H9 (cell line): ENCODE measurements at regions not wholly inside any gene's neighbourhood (a gene's known extent, or its start where the extent isn't known, plus 50 kb on each side); places are given as distances from the start of the nearest gene placed in this dataset.

Source experiments
- DNase-seq: peaks from one replicate; pipeline ENCODE4 v3.0.0-alpha.2; 2017
- H2AFZ ChIP-seq: one replicate; pipeline ENCODE4 v1.6.1; 2013; ENCODE audit warnings: mild to moderate bottlenecking, low read length, control low read depth, moderate library complexity
- H2AK5ac ChIP-seq: 2 replicates; pipeline ENCODE4 v1.6.1; 2013; ENCODE audit warnings: low read length, control low read depth, mixed read lengths; ENCODE audit not compliant: insufficient read length
- H2BK120ac ChIP-seq: one replicate; pipeline ENCODE4 v1.6.1; 2013; ENCODE audit warnings: low read depth, mild to moderate bottlenecking, low read length, control low read depth, inconsistent platforms; ENCODE audit not compliant: poor library complexity, severe bottlenecking
- H2BK12ac ChIP-seq: 2 replicates; pipeline ENCODE4 v1.6.1; 2013; ENCODE audit warnings: low read length, control low read depth, mixed read lengths, low read depth; ENCODE audit not compliant: insufficient read length
- H2BK15ac ChIP-seq: 2 replicates; pipeline ENCODE4 v1.6.1; 2013; ENCODE audit warnings: low read depth, low read length, control low read depth
- H2BK20ac ChIP-seq: one replicate; pipeline ENCODE4 v1.6.1; 2013; ENCODE audit warnings: low read depth, mild to moderate bottlenecking, low read length, control low read depth, inconsistent platforms; ENCODE audit not compliant: poor library complexity, severe bottlenecking
- H2BK5ac ChIP-seq: 2 replicates; pipeline ENCODE4 v1.6.1; 2013; ENCODE audit warnings: low read length, control low read depth, mixed read lengths; ENCODE audit not compliant: insufficient read length
- H3K14ac ChIP-seq: 2 replicates; pipeline ENCODE4 v1.6.1; 2013; ENCODE audit warnings: low read length, control low read depth; ENCODE audit not compliant: insufficient read depth
- H3K18ac ChIP-seq: 2 replicates; pipeline ENCODE4 v1.6.1; 2013; ENCODE audit warnings: low read depth, mild to moderate bottlenecking, mixed read lengths, low read length, control low read depth; ENCODE audit not compliant: insufficient read length
- H3K23ac ChIP-seq: 2 replicates; pipeline ENCODE4 v1.6.1; 2013; ENCODE audit warnings: low read length, control low read depth, mixed read lengths, low read depth; ENCODE audit not compliant: insufficient read length
- H3K23me2 ChIP-seq: 2 replicates; pipeline ENCODE4 v1.6.1; 2013; ENCODE audit warnings: low read depth, mild to moderate bottlenecking, mixed read lengths, low read length, control low read depth; ENCODE audit not compliant: insufficient read length, poor library complexity, severe bottlenecking
- H3K27ac ChIP-seq: 2 replicates; pipeline ENCODE4 v1.5.1; 2013; ENCODE audit warnings: low read length, control low read depth, mixed read lengths, low read depth; ENCODE audit not compliant: insufficient read length
- H3K27me3 ChIP-seq: 2 replicates; pipeline ENCODE4 v1.6.1; 2013; ENCODE audit warnings: low read length, control low read depth, inconsistent platforms; ENCODE audit not compliant: insufficient read depth
- H3K4ac ChIP-seq: 2 replicates; pipeline ENCODE4 v1.6.1; 2013; ENCODE audit warnings: low read depth, mild to moderate bottlenecking, control low read depth, inconsistent platforms, low read length, moderate library complexity
- H3K4me1 ChIP-seq: 2 replicates; pipeline ENCODE4 v1.6.1; 2013; ENCODE audit warnings: low read length, control low read depth, inconsistent platforms; ENCODE audit not compliant: insufficient read depth
- H3K4me2 ChIP-seq: 2 replicates; pipeline ENCODE4 v1.6.1; 2013; ENCODE audit warnings: low read length, control low read depth, mixed read lengths; ENCODE audit not compliant: insufficient read length, insufficient read depth
- H3K56ac ChIP-seq: 2 replicates; pipeline ENCODE4 v1.6.1; 2013; ENCODE audit warnings: low read depth, mild to moderate bottlenecking, mixed read lengths, low read length, control low read depth; ENCODE audit not compliant: insufficient read length
- H3K79me1 ChIP-seq: 2 replicates; pipeline ENCODE4 v1.6.1; 2013; ENCODE audit warnings: low read depth, mild to moderate bottlenecking, moderate library complexity, low read length, control low read depth, inconsistent platforms; ENCODE audit not compliant: insufficient read depth, poor library complexity, severe bottlenecking
- H3K79me2 ChIP-seq: 2 replicates; pipeline ENCODE4 v1.6.1; 2013; ENCODE audit warnings: low read length, control low read depth, inconsistent platforms; ENCODE audit not compliant: insufficient read depth
- H3K9ac ChIP-seq: 2 replicates; pipeline ENCODE4 v1.6.1; 2013; ENCODE audit warnings: low read length, control low read depth, mixed read lengths; ENCODE audit not compliant: insufficient read length; ENCODE audit errors: extremely low read depth
- H3K9me3 ChIP-seq: one replicate; pipeline ENCODE4 v1.6.1; 2013; ENCODE audit warnings: low read depth, low read length, inconsistent platforms; ENCODE audit not compliant: control insufficient read depth
- H3T11ph ChIP-seq: one replicate; pipeline ENCODE4 v1.6.1; 2013; ENCODE audit warnings: mild to moderate bottlenecking, low read length, control low read depth, inconsistent platforms
- H4K20me1 ChIP-seq: one replicate; pipeline ENCODE4 v1.6.1; 2013; ENCODE audit not compliant: control insufficient read depth, insufficient read length, insufficient read depth
- H4K5ac ChIP-seq: 2 replicates; pipeline ENCODE4 v1.6.1; 2013; ENCODE audit warnings: low read depth, mild to moderate bottlenecking, mixed read lengths, low read length, control low read depth; ENCODE audit not compliant: insufficient read length
- H4K8ac ChIP-seq: replicated peaks from 2 replicates; pipeline ENCODE4 v1.6.1; 2013; ENCODE audit warnings: low read length, control low read depth, mixed read lengths, low read depth; ENCODE audit not compliant: insufficient read length
- H4K91ac ChIP-seq: 2 replicates; pipeline ENCODE4 v1.6.1; 2013; ENCODE audit warnings: low read depth, mild to moderate bottlenecking, moderate library complexity, mixed read lengths, low read length, control low read depth; ENCODE audit not compliant: insufficient read length
- H3K27ac Mint-ChIP-seq, 3 experiments: 2 replicates in 2 of 3; 3 replicates in 1 of 3; pipeline ENCODE4 v1.8.0; 2020 to 2021; ENCODE audit warnings: mixed read lengths in 3 of 3, mild to moderate bottlenecking in 1 of 3, moderate library complexity in 1 of 3
- H3K27me3 Mint-ChIP-seq: 2 replicates; pipeline ENCODE4 v1.8.0; 2021; ENCODE audit warnings: low read depth, mild to moderate bottlenecking, moderate library complexity, mixed read lengths
- H3K36me3 Mint-ChIP-seq, 3 experiments: 2 replicates in 2 of 3; 3 replicates in 1 of 3; pipeline ENCODE4 v1.8.0; 2020 to 2021; ENCODE audit warnings: low read depth in 3 of 3, mixed read lengths in 3 of 3; ENCODE audit not compliant: insufficient read depth in 1 of 3
- H3K4me1 Mint-ChIP-seq, 2 experiments: 2 replicates each; pipeline ENCODE4 v1.8.0; 2020; ENCODE audit warnings: mixed read lengths in 2 of 2
- H3K4me3 Mint-ChIP-seq, 2 experiments: 2 replicates in 1 of 2; 3 replicates in 1 of 2; pipeline ENCODE4 v1.8.0; 2020 to 2021; ENCODE audit warnings: mild to moderate bottlenecking in 2 of 2, mixed read lengths in 2 of 2, moderate library complexity in 1 of 2
- H3K9me3 Mint-ChIP-seq, 2 experiments: 2 replicates in 1 of 2; 3 replicates in 1 of 2; pipeline ENCODE4 v1.8.0; 2020; ENCODE audit warnings: mild to moderate bottlenecking in 2 of 2, mixed read lengths in 2 of 2, moderate library complexity in 1 of 2
- WGBS: extraction: QIAGEN DNeasy Blood & Tissue Kit; methylation state at CpG from one replicate; pipeline ENCODE4 v1.1.7; 2013; ENCODE audit warnings: missing lambda C conversion rate, low lambda C conversion rate, mixed read lengths; ENCODE audit not compliant: insufficient read length; ENCODE audit errors: extremely low coverage; 5-methylcytosine and 5-hydroxymethylcytosine counted together
- TF ChIP-seq, protein P1 (sequence below): fragments of 200-600 bp; sonication (generic); conservative IDR thresholded peaks from 3 replicates; pipeline ENCODE4 v1.8.0; 2021; ENCODE audit warnings: antibody characterized with exemption, mild to moderate bottlenecking

GRCh38 chr9:96117398-96118080, 184.4 kb downstream of the HSD17B3 start:
- no peak overlapping the region for H2AFZ ChIP-seq

More at GRCh38 chr9:96117398-96118080, 184.4 kb downstream of the HSD17B3 start:
- no peak overlapping the region for H3K4me2 ChIP-seq
- H3K4ac ChIP-seq = no peak overlapping the region
- Mint-ChIP-seq H3K9me3 (peaks cover 28 to 34% of the 10 kb centered on the region in 2 experiments), H3K4me1 (peaks cover 9 to 13% of the 10 kb centered on the region in 2 experiments), H3K36me3 (peaks cover 5 to 32% (median 8%) of the 10 kb centered on the region in 3 experiments; a peak in 6 of 7 replicates), H3K4me3 (no peak overlapping the region), H3K27me3 (peaks cover 4% of the 10 kb centered on the region; the same call in 1 of the 2 replicates), H3K27ac (no peak overlapping the region)
- WGBS = no CpG with 5 or more reads among the region's 6 CpGs
- DNase-seq = no peak
- no peak overlapping the region for H3K14ac ChIP-seq
- no peak overlapping the region for H2BK120ac ChIP-seq
- no peaks in the 10 kb centered on the region for H3K9me3 ChIP-seq
- no peak overlapping the region for H4K91ac ChIP-seq
- H2BK12ac ChIP-seq = no peak overlapping the region
- H3K18ac ChIP-seq = no peak overlapping the region
- TF ChIP-seq, protein P1, sequence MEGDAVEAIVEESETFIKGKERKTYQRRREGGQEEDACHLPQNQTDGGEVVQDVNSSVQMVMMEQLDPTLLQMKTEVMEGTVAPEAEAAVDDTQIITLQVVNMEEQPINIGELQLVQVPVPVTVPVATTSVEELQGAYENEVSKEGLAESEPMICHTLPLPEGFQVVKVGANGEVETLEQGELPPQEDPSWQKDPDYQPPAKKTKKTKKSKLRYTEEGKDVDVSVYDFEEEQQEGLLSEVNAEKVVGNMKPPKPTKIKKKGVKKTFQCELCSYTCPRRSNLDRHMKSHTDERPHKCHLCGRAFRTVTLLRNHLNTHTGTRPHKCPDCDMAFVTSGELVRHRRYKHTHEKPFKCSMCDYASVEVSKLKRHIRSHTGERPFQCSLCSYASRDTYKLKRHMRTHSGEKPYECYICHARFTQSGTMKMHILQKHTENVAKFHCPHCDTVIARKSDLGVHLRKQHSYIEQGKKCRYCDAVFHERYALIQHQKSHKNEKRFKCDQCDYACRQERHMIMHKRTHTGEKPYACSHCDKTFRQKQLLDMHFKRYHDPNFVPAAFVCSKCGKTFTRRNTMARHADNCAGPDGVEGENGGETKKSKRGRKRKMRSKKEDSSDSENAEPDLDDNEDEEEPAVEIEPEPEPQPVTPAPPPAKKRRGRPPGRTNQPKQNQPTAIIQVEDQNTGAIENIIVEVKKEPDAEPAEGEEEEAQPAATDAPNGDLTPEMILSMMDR = no peak
- no peak overlapping the region for H4K8ac ChIP-seq
- no peak overlapping the region for H2AK5ac ChIP-seq
- no peak overlapping the region for H3K56ac ChIP-seq
- no peaks in the 10 kb centered on the region for H3K4me1 ChIP-seq
- no peaks in the 10 kb centered on the region for H4K20me1 ChIP-seq
- no peaks in the 10 kb centered on the region for H3K23me2 ChIP-seq
- no peak overlapping the region for H3K23ac ChIP-seq
- H3K27ac ChIP-seq = no peak overlapping the region
- no peak overlapping the region for H3T11ph ChIP-seq
- H2BK5ac ChIP-seq = no peak overlapping the region
- H3K9ac ChIP-seq = no peak overlapping the region
- H3K79me2 ChIP-seq = no peaks in the 10 kb centered on the region
- no peak overlapping the region for H2BK20ac ChIP-seq
- H3K79me1 ChIP-seq = no peaks in the 10 kb centered on the region
- H3K27me3 ChIP-seq = no peaks in the 10 kb centered on the region
- H2BK15ac ChIP-seq = no peak overlapping the region
- H4K5ac ChIP-seq = no peak overlapping the region
